Muscle layer of colon (tissue), 2 donors: ENCODE measurements at regions not wholly inside any gene's neighbourhood (a gene's known extent, or its start where the extent isn't known, plus 50 kb on each side); places are given as distances from the start of the nearest gene placed in this dataset.

Experiments
- H3K27ac ChIP-seq: one replicate; pipeline ENCODE4 v1.7.0; 2013; ENCODE audit warnings: low read depth, mild to moderate bottlenecking, low read length, moderate library complexity
- H3K27me3 ChIP-seq, 2 donors: one replicate each; pipeline ENCODE4 v1.7.0; 2013; ENCODE audit warnings: low read length in 2 of 2, mild to moderate bottlenecking in 2 of 2; ENCODE audit not compliant: insufficient read depth in 2 of 2, control insufficient read depth in 1 of 2
- H3K36me3 ChIP-seq: one replicate; pipeline ENCODE4 v1.7.0; 2013; ENCODE audit warnings: mild to moderate bottlenecking, low read length; ENCODE audit not compliant: insufficient read depth
- H3K4me1 ChIP-seq: one replicate; pipeline ENCODE4 v1.7.0; 2013; ENCODE audit warnings: mild to moderate bottlenecking, low read length; ENCODE audit not compliant: insufficient read depth
- H3K4me3 ChIP-seq, 2 donors: one replicate each; pipeline ENCODE4 v1.7.0; 2013; ENCODE audit warnings: low read length in 2 of 2, low read depth in 1 of 2, mild to moderate bottlenecking in 1 of 2, moderate library complexity in 1 of 2
- H3K9ac ChIP-seq: one replicate; pipeline ENCODE4 v1.7.0; 2013; ENCODE audit warnings: low read length
- H3K9me3 ChIP-seq: one replicate; pipeline ENCODE4 v1.7.0; 2013; ENCODE audit warnings: mild to moderate bottlenecking, low read length
- donor health status: abdominal sarcoma.
- donor health status: Adenocarcinoma of cecum.

DNA sequence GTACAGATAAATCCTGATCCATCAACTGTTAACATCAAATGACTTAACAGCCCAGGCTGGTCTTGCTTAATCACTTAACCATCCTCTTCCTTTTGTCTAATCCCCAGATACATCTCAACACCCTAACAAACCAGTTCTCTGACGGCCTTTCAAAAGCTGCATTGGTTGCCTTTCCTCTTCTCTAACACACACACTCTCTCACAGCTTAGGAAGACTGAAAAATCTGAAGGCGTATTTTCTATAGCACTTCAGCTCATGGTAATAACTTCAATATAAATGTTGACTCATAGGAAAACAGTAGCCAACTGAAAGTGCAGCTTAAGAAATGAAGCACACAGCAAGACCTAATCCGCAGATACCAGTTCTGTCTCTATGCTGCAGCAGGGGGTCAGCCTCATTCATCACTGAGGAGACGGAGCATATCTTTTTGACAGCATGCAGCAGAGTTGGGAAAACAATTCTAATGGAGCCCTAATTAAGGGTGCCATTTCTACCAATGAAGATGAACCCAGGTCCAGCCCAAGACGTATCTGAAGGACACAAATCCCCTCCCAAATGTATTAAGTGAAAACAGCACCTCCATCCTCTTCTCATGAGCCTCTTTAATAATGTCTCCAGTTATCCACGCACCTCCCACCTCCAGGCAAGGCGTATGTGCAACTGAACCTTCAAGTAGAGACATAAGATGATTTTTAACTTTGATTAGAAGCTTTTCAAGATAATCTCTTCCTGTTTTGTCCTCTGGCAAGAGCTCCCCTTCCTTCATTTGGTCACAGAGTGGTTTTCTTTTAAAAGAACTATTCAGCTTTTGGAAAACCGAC is 211.7 kb upstream of the NFE2L3 start:
- H3K27me3 ChIP-seq = peaks cover 0 to 8% of the 10 kb centered on the region in 2 donors
- H3K9ac ChIP-seq = no peak overlapping the region
- H3K36me3 ChIP-seq = no peaks in the 10 kb centered on the region
- no peak overlapping the region for H3K4me3 ChIP-seq
- H3K9me3 ChIP-seq = no peaks in the 10 kb centered on the region
- no peak overlapping the region for H3K27ac ChIP-seq
- H3K4me1 ChIP-seq = no peaks in the 10 kb centered on the region

GRCh38 chr7:25944777-25945515 is 207.1 kb upstream of the NFE2L3 start:
- no peaks in the 10 kb centered on the region for H3K4me1 ChIP-seq
- peaks cover 0 to 8% of the 10 kb centered on the region in 2 donors for H3K27me3 ChIP-seq
- no peaks in the 10 kb centered on the region for H3K9me3 ChIP-seq

DNA sequence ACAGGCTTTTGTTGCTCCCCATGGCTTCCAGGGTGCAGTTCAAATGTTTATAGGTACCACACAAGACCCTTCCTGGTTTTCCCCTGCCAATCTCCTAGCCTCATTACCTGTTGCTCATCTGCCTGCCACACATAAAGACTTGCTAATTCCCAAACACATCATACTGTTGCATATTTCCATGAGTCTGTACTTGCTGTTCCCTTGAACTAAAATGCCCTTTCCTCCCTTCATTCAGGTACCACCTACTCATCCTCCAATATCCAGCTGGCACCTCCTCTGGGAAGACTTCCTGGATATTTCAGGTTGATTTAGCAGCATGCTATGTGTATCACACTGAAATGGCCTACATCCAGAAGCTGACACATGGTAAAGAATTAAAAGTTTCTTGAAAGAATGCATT is 206.4 kb upstream of the NFE2L3 start:
- H3K36me3 ChIP-seq = no peaks in the 10 kb centered on the region
- H3K4me1 ChIP-seq = no peaks in the 10 kb centered on the region
- H3K9me3 ChIP-seq = no peaks in the 10 kb centered on the region
- no peak overlapping the region for H3K27ac ChIP-seq
- H3K27me3 ChIP-seq = peaks cover under 1 to 8% of the 10 kb centered on the region in 2 donors
- H3K9ac ChIP-seq = no peak overlapping the region
- no peak overlapping the region for H3K4me3 ChIP-seq

More at GRCh38 chr7:25944777-25945515, 207.1 kb upstream of the NFE2L3 start:
- H3K4me3 ChIP-seq = no peak overlapping the region
- H3K27ac ChIP-seq = no peak overlapping the region
- H3K36me3 ChIP-seq = no peaks in the 10 kb centered on the region
- H3K9ac ChIP-seq = no peak overlapping the region

- H3K27ac ChIP-seq = no peak overlapping the region
- H3K4me1 ChIP-seq = no peaks in the 10 kb centered on the region
- H3K9ac ChIP-seq = no peak overlapping the region
- peaks cover 4 to 8% of the 10 kb centered on the region in 2 donors for H3K27me3 ChIP-seq
- H3K36me3 ChIP-seq = no peaks in the 10 kb centered on the region
- H3K4me3 ChIP-seq = no peak overlapping the region
- no peaks in the 10 kb centered on the region for H3K9me3 ChIP-seq
Measured at GRCh38 chr7:25946181-25946580, 205.8 kb upstream of the NFE2L3 start.

DNA sequence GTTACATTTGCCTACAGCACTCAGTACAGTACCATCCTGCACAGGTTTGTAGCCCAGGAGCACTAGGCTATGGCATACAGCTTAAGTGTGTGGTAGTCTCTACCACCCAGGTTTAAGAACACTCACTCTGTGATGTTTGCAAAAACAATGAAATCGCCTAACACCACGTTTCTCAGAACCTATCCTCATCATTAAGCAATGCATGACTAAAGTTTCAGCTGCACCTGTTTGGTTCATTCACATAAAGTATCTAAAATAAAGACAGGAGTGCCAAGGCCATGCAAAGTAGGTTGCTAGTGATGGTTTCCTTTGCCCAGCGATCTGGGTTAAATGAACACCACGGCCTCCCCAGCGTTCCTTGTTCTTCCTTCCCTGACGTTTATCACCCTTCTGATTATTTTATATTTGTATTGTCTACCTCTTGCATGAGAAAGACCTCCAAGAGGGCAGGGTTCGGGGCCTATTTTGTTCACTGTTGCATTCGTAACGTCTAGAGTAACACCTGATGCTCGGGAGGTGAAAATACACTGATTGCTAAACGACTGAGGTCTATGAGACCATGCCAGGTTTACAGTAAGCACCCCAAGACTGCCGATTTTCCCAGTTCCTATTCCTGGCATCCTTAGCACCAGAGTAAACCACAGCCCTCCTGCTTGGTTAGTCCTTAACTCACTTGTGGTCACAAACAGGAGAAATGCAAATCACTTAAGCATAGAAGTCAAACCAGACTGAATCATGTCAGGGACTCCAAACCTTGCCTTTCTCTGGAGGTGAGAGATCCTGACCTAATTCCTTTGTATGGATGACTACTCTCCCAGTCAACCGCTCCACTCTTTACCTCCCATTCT is 204.1 kb upstream of the NFE2L3 start:
- H3K4me3 ChIP-seq = no peak overlapping the region
- H3K36me3 ChIP-seq = no peaks in the 10 kb centered on the region
- peaks cover 2 to 4% of the 10 kb centered on the region in 2 donors for H3K27me3 ChIP-seq
- H3K27ac ChIP-seq = no peak overlapping the region
- no peaks in the 10 kb centered on the region for H3K4me1 ChIP-seq
- H3K9me3 ChIP-seq = no peaks in the 10 kb centered on the region
- no peak overlapping the region for H3K9ac ChIP-seq

DNA sequence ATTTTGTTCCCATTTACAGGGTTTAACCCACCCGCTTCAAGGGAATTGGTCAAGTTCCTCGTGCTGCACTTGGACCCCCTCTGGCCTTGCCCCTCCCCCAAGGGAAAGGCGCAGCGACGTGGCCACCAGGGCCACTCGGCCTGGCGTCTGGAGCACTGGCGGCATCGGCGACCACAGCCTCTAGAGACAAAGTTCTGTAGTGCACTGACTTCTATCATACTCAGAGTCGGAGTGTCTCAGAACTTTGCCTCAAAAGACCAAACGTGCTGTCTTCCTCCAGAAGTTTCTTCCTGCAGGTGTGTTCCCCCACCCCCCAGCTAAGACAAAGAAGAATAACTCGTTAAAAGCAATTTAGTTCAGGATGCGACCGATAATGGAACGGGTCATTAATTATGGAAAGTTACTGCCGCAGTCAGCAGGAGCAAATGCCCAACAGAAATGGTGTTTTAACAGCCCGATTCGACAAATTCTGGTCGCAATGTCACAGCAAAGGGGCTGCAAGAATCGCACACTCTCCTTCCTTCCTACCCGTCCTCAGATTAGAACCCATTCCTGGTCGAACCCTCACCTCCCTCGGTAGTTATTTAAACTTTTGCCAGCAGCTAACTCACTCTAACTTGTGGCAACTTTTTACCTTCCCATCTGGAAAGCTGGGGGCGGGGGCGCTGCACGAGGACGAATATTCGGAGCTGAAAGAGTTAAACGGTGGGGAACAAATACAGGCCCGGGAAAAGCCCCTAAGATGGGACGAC is 202.1 kb upstream of the NFE2L3 start:
- H3K36me3 ChIP-seq = no peaks in the 10 kb centered on the region
- no peaks in the 10 kb centered on the region for H3K4me1 ChIP-seq
- no peaks in the 10 kb centered on the region for H3K9me3 ChIP-seq
- H3K27me3 ChIP-seq = peaks cover 0 to 4% of the 10 kb centered on the region in 2 donors
- peak overlapping the region; percentile 52 to 81 for H3K4me3 ChIP-seq
- no peak overlapping the region for H3K27ac ChIP-seq
- no peak overlapping the region for H3K9ac ChIP-seq

DNA sequence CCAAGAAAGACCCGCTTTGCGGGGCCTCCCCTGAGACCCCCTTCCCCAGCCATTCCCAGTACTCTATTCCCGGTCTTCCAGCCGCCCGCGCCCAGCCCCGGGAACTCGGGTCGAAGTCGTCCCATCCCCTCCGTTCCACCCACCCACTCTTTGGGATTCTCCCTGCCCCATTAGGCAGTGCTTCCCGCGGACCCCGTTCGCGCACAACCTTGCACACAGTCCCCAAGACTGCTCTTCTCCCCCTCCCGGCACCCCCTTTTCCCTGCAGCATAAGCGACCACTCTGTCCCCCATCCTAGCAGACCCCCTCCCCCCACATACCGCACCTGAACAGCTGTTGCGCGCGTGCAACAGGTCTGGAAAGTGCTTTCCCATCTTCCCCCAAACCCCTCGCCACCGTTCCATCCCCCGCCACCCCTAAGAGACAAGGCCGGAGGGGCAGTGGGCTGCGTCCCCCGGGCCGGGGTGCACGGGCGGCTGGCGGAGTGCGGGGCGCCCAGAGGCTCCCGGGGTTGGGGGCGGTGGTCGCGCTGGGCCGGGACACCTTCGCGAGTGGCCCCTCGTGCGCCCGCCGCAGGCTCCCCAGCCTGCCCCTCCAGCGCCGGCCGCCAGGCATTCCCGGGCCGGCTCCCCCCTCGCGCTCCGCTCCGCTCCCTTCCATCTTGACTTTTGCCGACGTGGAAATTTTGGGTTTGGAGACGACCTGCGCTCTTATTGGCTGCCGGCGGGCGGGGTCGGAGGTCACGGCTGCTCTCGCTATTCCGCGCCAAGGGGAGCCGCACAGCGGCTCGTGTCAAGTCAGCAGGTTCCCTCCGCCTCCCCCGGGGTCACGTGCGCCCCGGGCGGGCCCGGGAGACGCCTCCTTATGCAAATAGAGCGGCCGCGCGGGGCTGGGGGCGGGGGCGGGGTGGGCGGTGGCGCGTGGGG is 201.2 kb upstream of the NFE2L3 start:
- Histone ChIP-seq H3K4me3 (peak overlapping the region; percentile 52 to 81), H3K9me3 (no peaks in the 10 kb centered on the region), H3K9ac (no peak overlapping the region), H3K27me3 (peaks cover 0 to 4% of the 10 kb centered on the region in 2 donors), H3K36me3 (no peaks in the 10 kb centered on the region), H3K4me1 (no peaks in the 10 kb centered on the region), H3K27ac (no peak overlapping the region)

DNA sequence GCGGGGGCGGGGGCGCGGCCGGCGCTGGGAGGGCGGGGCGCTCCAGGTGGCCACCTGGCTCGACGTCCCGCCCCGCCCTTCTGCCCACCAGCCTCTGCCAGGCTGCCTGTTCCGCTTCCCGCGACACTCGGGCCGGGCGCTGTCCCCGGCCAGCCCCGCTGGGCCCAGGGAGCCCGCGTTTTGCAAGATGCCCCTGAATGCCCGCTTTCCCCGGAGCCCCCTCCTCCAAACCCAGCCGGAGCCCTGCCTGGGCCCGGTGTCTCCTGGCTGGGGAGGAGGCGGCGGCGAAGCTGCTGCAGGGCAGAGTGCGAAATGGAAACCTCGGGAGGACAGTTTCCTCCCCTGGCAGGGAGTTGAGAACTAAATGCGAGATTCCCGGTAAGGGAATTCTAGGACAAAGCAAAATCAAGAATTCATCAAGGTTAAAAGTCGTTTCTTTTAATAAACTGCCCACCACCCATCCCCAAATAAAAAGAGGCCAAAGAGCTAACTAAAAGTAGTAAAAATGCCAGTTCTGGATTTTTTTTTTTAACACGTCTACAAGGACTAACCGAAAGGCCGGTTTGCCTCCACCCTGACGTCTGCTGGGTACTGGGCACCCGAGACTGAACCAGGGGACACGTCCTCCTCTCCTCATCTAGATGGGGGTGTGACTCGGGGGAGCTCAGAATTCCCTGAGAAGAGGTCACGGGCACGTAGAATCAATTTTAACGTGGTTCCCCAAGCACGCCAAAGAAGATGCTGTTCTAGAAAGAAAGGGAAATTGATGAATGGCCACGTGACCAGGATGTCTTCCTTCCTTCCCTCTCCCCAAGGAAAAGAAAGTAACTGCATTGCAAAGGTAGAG is 200.4 kb upstream of the NFE2L3 start:
- Histone ChIP-seq H3K4me3 (peak overlapping the region; percentile 61 to 62), H3K27ac (peak overlapping the region; percentile 56), H3K9ac (no peak overlapping the region), H3K27me3 (peaks cover 0 to 4% of the 10 kb centered on the region in 2 donors), H3K36me3 (no peaks in the 10 kb centered on the region), H3K4me1 (no peaks in the 10 kb centered on the region), H3K9me3 (no peaks in the 10 kb centered on the region)

DNA sequence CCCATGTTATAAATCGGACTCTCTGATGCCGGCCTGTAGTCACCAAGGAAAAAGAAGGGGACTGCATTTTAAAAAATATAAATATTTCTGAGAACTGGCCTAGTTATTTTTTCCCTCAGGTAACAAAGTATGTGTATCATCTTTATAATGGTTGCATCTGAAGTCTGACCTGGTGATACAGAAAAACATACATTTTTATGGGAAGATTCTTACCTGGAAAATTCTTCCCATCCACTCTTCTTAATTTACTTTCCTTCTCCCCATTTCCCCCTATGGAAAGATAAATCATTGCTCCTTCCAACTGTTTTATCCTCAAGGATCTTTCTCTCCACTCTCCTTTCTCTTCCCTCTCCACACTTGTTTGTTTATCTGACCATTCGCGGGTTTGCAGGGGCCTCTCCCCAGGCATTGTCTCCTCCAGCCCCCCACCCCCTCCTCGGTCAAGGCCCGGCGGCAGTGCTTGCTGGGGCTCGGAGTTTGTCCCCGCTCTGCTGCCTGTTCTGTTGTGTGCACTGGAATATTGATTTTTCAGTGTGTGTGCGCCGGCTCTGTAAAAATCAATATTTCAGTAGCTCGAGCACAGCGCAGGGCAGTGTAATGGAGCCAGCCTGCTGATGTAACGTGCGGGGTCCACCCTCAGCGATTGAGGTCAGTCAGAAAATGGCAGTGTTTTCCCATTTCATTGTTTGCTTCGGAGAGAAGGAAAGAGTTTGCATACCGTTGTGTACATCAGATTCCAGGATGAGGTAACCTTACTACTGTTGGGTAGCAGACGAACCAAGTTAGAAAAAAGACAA is 199.5 kb upstream of the NFE2L3 start:
- Histone ChIP-seq H3K4me3 (no peak overlapping the region), H3K9ac (no peak overlapping the region)

More for the DNA sequence above, 199.5 kb upstream of the NFE2L3 start:
- H3K4me1 ChIP-seq = no peaks in the 10 kb centered on the region
- no peaks in the 10 kb centered on the region for H3K9me3 ChIP-seq
- H3K36me3 ChIP-seq = no peaks in the 10 kb centered on the region
- peaks cover 0 to 4% of the 10 kb centered on the region in 2 donors for H3K27me3 ChIP-seq
- no peak overlapping the region for H3K27ac ChIP-seq
